Putamen (tissue), 1 donor: ENCODE measurements at regions not wholly inside any gene's neighbourhood (a gene's known extent, or its start where the extent isn't known, plus 50 kb on each side); places are given as distances from the start of the nearest gene placed in this dataset.
A peak's percentile ranks its signal among the peaks of the same experiment; 100 is the strongest.

Experiments used
- DNase-seq: peaks from one replicate; pipeline ENCODE4 v3.0.0-alpha.2; 2016; ENCODE audit warnings: low spot score

DNA sequence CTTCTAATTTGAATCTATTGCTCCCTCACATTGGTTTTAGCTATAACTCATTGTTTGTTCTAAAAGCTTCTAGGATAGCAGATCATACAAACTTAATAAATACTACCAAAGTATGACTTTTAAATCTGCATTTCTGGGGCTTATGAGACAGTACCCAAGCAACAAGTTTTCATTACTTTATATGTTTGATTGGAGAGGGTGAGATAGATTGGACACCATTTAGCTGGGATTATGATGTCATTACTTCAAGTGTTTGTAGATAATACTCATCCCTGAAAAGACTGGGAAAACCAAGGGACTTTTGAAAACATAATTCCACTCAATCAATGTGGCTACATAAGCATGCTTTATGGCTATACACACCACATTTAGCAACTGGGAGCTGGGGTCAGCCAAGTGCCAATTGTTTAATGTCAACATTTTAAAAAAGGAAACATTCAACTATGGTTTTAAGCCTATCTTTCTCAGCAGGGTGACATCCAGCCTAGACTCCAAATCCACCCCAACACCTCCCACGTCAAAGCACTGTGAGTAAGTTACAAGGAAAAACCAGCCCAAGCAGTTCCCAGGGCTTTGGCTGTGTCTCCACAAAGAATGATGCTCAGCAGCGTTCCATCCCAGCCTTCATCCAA lies 119.9 kb downstream of the ETAA1 start:
- no peak for DNase-seq

GRCh38 chr2:67522148-67522547 lies 125.0 kb downstream of the ETAA1 start:
- no peak for DNase-seq

DNA sequence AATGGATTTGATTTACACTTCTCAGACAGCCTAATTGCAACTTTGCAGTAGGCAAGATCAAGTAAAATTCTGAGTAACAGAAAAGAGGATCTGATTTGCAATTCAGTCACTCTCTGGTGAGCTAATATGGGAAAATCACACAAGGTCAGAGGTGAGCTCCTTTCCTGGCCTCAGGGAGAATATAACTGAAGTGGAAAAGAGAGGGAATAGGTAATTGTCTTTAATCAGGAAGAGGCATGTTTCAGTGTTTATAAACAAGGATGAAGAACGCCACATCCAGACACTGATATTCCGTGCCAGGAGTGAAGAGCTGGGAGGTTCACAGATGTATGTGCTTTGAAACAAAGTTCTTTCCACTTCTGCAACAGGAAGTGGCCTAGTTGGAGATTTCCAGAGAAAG lies 127.1 kb downstream of the ETAA1 start:
- DNase-seq, result no peak

- no peak for DNase-seq
Measured at GRCh38 chr2:67524777-67525176, 127.6 kb downstream of the ETAA1 start.

DNA sequence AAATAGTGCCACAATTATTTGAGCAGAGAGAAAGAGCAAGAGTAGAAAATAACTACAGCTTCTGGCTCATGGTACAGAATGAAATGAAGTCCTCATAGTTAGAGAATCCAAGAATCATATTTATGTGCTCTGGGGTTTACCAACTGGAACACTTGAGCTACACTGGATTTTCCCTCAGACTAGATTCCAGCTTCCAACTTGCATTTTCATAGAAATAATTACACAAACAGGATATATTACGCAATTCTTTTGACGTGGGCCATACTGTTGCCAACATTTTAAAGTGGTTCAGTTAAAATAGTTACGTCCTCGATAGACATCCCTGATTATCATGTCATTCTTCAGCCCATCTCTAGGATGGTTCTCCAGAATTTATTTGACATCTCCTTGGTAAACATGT lies 129.2 kb downstream of the ETAA1 start:
- no peak for DNase-seq

DNA sequence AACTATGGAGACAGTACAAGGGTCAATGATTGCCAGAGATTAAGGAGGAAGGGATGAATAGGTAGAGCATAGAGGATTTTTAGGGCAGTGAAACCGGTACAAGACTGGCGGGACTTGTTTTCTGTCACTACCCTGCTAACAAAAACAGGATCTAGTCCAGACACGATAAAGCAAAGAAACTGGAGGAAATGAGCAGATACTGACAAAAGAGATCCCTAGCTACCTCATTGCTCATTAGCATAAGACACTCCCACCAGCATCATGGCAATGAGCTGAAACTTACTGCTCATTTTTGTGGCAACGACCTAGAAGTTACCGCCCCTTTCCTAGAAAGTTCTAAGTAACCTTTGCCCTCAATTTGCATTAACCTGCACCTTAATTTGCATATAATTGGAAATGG lies 131.2 kb downstream of the ETAA1 start:
- DNase-seq, result no peak

- no peak for DNase-seq
Measured at GRCh38 chr2:67532387-67532786, 135.3 kb downstream of the ETAA1 start.

DNA sequence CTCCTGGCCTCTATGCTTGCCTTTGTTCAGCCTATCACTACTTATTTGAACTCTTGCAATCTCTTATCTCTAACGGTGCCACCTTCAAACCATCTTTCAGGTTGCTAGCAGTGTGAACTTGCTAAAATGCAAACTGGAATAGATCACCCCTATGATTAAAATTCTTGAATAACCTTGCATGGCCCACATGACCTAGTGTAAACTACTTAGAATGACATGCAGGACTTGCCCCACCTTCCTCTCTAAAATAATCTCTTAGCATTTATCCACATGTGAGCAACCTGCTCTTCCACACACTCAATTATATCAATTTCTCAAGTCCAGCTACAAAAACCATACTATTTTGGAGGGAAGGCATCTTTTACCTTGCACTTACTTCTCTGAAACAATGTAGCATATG lies 137.6 kb downstream of the ETAA1 start:
- DNase-seq, result no peak

DNA sequence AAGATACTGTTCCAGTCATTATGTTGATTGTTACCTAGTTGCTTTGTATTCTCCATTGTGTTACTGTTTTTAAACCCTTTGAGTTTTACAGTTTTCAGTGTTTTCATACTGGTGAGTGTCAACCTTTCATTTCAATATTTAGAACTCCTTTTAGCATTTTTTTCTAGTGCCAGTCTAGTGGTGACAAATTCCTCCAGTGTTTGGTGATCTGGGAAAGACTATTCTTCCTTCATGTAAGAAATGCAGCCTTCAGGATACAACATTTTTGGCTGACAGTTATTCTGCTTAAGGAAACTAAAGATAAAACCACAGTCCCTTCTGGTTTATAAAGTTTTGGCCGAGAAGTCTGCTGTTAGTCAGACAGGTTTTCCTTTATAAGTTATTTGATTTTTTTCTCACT lies 143.8 kb downstream of the ETAA1 start:
- no peak for DNase-seq

GRCh38 chr2:67544286-67544685 lies 147.2 kb downstream of the ETAA1 start:
- peak; percentile 0 for DNase-seq

- DNase-seq, result no peak
Measured at GRCh38 chr2:67548317-67549201, 151.4 kb downstream of the ETAA1 start.

GRCh38 chr2:67559156-67559555 lies 162.0 kb downstream of the ETAA1 start:
- DNase-seq, result no peak

GRCh38 chr2:67560771-67561456 lies 163.8 kb downstream of the ETAA1 start:
- no peak for DNase-seq

DNA sequence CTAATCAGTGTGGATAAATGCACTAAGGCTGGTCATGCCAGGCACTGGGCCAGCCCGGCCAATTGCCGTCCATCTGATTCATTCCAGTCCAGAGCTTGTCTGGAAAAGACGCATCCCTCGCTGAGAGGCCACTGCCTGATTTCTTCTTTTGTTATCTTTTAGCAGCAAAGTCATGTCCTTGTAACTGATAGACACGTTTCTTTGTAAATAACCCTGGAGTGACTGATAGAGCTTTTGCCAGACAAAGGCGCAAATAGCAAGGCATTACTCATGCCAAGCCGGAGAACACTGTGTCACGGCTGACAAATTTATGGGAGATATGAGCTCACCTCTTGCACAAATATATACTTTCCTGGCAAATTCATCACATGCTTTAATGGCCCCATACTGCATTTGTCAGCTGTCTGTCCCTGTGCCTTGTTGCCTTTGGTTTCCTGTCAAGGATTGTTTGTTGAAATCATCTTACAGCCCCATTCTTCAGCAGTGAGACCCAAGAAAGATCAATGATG lies 164.4 kb downstream of the ETAA1 start:
- no peak for DNase-seq

DNA sequence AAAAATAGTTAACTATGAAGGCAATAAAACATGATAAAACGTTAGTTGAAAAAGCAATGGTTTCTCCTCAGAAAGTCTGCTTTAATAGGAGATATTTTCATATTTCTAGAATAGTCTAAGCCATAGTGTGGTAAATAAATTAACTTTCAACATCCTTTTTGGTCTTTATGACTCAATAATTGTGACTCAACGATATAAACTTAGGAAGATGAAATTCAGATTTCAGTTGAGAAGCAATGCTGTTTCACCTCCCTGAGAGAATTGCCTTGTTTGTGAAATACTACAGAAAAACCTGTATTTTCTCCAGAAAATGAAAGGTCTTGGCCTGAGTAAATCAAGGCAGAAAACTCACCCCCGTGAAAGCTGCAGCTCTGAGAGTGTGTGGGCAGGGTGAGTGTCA lies 166.9 kb downstream of the ETAA1 start:
- DNase-seq, result no peak

- no peak for DNase-seq
Measured at GRCh38 chr2:67564626-67565025, 167.5 kb downstream of the ETAA1 start.

- DNase-seq, result no peak
Measured at GRCh38 chr2:67565262-67565661, 168.1 kb downstream of the ETAA1 start.

DNA sequence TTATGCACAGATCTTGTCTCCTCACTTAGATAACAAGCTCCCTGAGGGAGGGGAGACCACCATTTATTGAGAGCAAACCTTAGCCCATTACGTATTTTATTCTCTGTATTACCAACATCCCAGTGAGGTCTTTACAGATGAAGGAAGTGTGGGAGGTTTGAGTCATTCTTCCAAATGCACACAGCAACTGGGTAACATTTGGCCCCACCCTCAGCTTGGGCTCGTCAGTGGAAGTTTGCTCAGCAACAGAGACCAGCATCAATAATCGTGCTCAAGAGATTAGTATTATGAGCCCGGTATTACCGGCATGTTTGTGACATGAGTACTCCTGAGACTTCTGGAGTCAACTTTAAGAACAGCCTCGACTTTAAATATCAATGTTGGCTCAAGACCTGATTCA lies 168.6 kb downstream of the ETAA1 start:
- no peak for DNase-seq

GRCh38 chr2:67566285-67566684 lies 169.2 kb downstream of the ETAA1 start:
- DNase-seq, result no peak

- DNase-seq, result no peak
Measured at GRCh38 chr2:67566958-67567635, 170.0 kb downstream of the ETAA1 start.

DNA sequence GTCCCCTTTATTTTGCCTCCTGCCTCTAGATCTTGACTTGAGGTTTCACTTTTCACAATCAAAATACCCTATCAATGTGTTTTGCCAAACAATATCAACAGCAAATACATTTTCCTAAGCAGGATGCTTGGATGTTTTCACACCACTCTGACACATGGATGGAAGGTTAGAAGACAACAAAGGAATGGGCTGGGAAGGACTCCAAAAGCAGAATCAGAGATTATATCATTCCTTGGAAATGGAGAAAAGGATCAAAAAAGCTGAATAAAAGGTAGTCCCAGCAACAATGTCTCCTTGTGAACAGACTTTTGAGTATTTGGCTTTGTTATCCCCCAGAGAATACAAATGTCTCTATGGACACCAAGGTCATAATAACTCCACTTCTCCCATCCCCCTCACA lies 170.8 kb downstream of the ETAA1 start:
- no peak for DNase-seq

DNA sequence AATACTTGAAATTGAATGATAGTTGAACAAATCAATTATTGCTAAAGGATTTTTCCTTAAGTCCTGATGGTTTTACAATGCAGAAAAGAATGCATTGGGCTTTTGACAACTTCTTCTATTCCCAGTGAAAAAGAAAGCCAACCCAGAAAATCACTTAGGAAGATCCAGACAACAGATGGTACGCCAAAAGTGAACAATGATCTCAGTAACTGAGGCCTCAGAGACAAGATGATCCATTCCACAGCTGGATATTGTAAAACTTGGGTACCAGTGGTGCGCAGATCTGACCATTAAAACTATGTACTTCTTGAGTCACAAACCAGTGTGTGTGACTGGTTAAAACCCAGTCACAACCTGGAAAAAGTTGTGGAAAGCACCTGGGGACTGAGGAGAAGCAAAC lies 173.5 kb downstream of the ETAA1 start:
- DNase-seq, result no peak
